ENCODE measurements at regions not wholly inside any gene's neighbourhood (a gene's known extent, or its start where the extent isn't known, plus 50 kb on each side); places are given as distances from the start of the nearest gene placed in this dataset.

DNA sequence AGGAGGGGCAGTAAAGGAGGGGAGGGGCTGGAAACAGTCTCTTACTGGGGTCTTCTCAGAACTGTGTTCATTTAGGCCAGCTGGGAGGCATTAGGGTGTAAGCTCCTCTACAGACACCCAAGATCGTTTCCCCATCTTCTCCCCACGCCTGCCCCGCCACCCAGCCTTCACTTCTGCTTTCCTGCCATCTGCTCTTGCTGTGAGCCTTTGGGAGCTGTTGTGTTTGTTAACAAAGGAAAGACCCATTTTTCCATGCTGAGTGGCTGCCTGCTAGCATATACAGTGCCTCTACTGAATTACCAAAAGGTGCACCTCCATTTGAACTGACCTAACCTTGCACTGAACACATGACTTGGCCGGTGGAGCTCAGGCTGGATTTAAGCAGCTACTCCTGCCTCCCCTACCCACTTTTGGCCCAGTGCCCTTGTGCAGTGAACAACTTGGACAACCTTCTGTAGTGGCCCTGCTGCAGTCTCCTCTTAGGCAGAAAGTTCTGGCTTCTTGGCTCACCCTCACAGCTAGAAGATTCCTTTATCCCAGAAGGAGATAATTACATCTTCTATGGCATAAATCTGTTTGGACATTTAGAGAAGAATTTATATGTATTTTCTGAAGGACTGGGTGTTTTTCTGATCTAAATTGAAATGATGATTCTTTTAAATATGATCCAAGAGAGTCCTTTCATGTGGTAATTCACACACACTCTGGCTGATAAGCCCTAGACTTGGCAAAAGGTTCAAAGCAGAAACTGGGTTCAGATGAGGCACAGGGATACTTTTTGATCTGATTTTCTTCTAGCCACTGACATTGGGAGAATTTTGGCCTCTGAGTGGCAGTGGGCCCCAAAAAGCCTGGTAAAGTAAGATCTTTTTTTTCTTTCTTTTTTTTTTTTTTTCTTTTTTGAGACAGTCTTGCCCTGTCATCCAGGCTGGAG lies 81.9 kb upstream of the HNF1B start:
- no peaks in the 10 kb centered on the region for H3K36me3 ChIP-seq (ENCODE audit: control insufficient read depth in 2 of 2, insufficient read depth in 1 of 2, low read length in 2 of 2)
- ChIA-PET CTCF (interaction anchor here (1.0 to 3.1 kb wide), 2 partner anchors 11 to 35 kb away, joined by 3 to 18 read pairs; no protein-coding TSS in a partner anchor), POLR2A (no interaction called here)
- H3K4me3 ChIP-seq (ENCODE audit: low read depth, low read length): no peak overlapping the region
- H3K9me3 ChIP-seq (ENCODE audit: control insufficient read depth, insufficient read depth, low read depth, low read length): no peaks in the 10 kb centered on the region
- H3K27ac ChIP-seq (ENCODE audit: extremely low read depth, low read depth, low read length): no peak overlapping the region
- TF ChIP-seq, protein P1, sequence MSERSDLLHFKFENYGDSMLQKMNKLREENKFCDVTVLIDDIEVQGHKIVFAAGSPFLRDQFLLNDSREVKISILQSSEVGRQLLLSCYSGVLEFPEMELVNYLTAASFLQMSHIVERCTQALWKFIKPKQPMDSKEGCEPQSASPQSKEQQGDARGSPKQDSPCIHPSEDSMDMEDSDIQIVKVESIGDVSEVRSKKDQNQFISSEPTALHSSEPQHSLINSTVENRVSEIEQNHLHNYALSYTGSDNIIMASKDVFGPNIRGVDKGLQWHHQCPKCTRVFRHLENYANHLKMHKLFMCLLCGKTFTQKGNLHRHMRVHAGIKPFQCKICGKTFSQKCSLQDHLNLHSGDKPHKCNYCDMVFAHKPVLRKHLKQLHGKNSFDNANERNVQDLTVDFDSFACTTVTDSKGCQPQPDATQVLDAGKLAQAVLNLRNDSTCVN (tag by site-specific recombination; optimal IDR thresholded peaks at IDR 0.05): no peak
- TF ChIP-seq ZNF677 (tag by site-specific recombination; IDR thresholded peaks at IDR 0.05) (no peak), ZNF596 (tag by site-specific recombination; IDR thresholded peaks at IDR 0.05) (no peak), ZNF544 (tag by site-specific recombination; IDR thresholded peaks at IDR 0.05) (no peak), MZF1 (tag by site-specific recombination; IDR thresholded peaks at IDR 0.05; ENCODE audit: borderline replicate concordance) (no peak), ZFP37 (tag by site-specific recombination; IDR thresholded peaks at IDR 0.05) (no peak), ZNF747 (tag by site-specific recombination; IDR thresholded peaks at IDR 0.05) (no peak), ZNF404 (tag by site-specific recombination; IDR thresholded peaks at IDR 0.05) (no peak), ZFP41 (tag by site-specific recombination; IDR thresholded peaks at IDR 0.05; ENCODE audit: borderline replicate concordance) (no peak), ZNF394 (tag by site-specific recombination; IDR thresholded peaks at IDR 0.05; ENCODE audit: borderline replicate concordance) (no peak), ZNF2 (tag by site-specific recombination; IDR thresholded peaks at IDR 0.05) (no peak), SALL2 (tag by site-specific recombination; IDR thresholded peaks at IDR 0.05; ENCODE audit: borderline replicate concordance) (no peak), IKZF3 (tag by site-specific recombination; IDR thresholded peaks at IDR 0.05) (no peak), ZNF501 (tag by site-specific recombination; IDR thresholded peaks at IDR 0.05) (no peak)
- TF ChIP-seq, protein P2, sequence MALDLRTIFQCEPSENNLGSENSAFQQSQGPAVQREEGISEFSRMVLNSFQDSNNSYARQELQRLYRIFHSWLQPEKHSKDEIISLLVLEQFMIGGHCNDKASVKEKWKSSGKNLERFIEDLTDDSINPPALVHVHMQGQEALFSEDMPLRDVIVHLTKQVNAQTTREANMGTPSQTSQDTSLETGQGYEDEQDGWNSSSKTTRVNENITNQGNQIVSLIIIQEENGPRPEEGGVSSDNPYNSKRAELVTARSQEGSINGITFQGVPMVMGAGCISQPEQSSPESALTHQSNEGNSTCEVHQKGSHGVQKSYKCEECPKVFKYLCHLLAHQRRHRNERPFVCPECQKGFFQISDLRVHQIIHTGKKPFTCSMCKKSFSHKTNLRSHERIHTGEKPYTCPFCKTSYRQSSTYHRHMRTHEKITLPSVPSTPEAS (tag by site-specific recombination; IDR thresholded peaks at IDR 0.05): no peak
- TF ChIP-seq, protein P3, sequence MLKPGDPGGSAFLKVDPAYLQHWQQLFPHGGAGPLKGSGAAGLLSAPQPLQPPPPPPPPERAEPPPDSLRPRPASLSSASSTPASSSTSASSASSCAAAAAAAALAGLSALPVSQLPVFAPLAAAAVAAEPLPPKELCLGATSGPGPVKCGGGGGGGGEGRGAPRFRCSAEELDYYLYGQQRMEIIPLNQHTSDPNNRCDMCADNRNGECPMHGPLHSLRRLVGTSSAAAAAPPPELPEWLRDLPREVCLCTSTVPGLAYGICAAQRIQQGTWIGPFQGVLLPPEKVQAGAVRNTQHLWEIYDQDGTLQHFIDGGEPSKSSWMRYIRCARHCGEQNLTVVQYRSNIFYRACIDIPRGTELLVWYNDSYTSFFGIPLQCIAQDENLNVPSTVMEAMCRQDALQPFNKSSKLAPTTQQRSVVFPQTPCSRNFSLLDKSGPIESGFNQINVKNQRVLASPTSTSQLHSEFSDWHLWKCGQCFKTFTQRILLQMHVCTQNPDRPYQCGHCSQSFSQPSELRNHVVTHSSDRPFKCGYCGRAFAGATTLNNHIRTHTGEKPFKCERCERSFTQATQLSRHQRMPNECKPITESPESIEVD (tag by site-specific recombination; IDR thresholded peaks at IDR 0.05): no peak
- TF ChIP-seq, protein P4, sequence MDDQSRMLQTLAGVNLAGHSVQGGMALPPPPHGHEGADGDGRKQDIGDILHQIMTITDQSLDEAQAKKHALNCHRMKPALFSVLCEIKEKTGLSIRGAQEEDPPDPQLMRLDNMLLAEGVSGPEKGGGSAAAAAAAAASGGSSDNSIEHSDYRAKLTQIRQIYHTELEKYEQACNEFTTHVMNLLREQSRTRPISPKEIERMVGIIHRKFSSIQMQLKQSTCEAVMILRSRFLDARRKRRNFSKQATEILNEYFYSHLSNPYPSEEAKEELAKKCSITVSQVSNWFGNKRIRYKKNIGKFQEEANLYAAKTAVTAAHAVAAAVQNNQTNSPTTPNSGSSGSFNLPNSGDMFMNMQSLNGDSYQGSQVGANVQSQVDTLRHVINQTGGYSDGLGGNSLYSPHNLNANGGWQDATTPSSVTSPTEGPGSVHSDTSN (CRISPR knock-in tag; IDR thresholded peaks at IDR 0.05): no peak
- TF ChIP-seq, protein P5, sequence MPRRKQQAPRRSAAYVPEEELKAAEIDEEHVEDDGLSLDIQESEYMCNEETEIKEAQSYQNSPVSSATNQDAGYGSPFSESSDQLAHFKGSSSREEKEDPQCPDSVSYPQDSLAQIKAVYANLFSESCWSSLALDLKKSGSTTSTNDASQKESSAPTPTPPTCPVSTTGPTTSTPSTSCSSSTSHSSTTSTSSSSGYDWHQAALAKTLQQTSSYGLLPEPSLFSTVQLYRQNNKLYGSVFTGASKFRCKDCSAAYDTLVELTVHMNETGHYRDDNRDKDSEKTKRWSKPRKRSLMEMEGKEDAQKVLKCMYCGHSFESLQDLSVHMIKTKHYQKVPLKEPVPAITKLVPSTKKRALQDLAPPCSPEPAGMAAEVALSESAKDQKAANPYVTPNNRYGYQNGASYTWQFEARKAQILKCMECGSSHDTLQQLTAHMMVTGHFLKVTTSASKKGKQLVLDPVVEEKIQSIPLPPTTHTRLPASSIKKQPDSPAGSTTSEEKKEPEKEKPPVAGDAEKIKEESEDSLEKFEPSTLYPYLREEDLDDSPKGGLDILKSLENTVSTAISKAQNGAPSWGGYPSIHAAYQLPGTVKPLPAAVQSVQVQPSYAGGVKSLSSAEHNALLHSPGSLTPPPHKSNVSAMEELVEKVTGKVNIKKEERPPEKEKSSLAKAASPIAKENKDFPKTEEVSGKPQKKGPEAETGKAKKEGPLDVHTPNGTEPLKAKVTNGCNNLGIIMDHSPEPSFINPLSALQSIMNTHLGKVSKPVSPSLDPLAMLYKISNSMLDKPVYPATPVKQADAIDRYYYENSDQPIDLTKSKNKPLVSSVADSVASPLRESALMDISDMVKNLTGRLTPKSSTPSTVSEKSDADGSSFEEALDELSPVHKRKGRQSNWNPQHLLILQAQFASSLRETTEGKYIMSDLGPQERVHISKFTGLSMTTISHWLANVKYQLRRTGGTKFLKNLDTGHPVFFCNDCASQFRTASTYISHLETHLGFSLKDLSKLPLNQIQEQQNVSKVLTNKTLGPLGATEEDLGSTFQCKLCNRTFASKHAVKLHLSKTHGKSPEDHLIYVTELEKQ (tag by site-specific recombination; IDR thresholded peaks at IDR 0.05; ENCODE audit: borderline replicate concordance): no peak
- no peaks in the 10 kb centered on the region; the same call in 1 of the 2 replicates for H3K4me1 ChIP-seq (ENCODE audit: control insufficient read depth, insufficient read depth, low read length)
